PC-3 (cell line): ENCODE measurements at regions not wholly inside any gene's neighbourhood (a gene's known extent, or its start where the extent isn't known, plus 50 kb on each side); places are given as distances from the start of the nearest gene placed in this dataset.
"Not testable (repeated sequence)": the region's sequence is repeated elsewhere in the genome, so short reads cannot be mapped to it uniquely, and the experiment has no call there.

ENCODE experiments used
- ATAC-seq: fragments of 200-7000 bp; cut with Tn5 transposase; 2 replicates; pipeline ENCODE4 v1.9.1; 2020; ENCODE audit warnings: mild to moderate bottlenecking, moderate library complexity
- BruUV-seq: library from RNA; stranded (reverse); fragments of 400-500 nt; replicated peaks from 2 replicates; lab custom pipeline; 2021; lab: Mats Ljungman, UMichigan
- CTCF ChIA-PET: fragments of 300-600 bp; sonication (Branson Sonifier 250); formaldehyde crosslinking; loops from one replicate; lab custom pipeline; 2022; ENCODE audit warnings: antibody characterized with exemption; lab: Charles Lee
- POLR2A ChIA-PET: fragments of 300-600 bp; sonication (Branson Sonifier 250); formaldehyde crosslinking; loops from one replicate; lab custom pipeline; 2022; ENCODE audit warnings: antibody characterized with exemption; ENCODE audit not compliant: unreplicated experiment; lab: Charles Lee
- DNase-seq: peaks from one replicate; pipeline ENCODE4 v3.0.0-alpha.2; 2015
- H2AFZ ChIP-seq: fragments of 300-600 bp; sonication (generic); 2 replicates; pipeline ENCODE4 v1.6.0; 2016; ENCODE audit warnings: antibody characterized with exemption, low read length
- H3F3A ChIP-seq: fragments of 300-600 bp; sonication (generic); one replicate; pipeline ENCODE4 v1.6.0; 2017; ENCODE audit warnings: antibody characterized with exemption, low read length, control low read depth, mild to moderate bottlenecking; ENCODE audit not compliant: unreplicated experiment
- H3K27ac ChIP-seq: fragments of 300-600 bp; sonication (generic); 2 replicates; pipeline ENCODE4 v1.5.1; 2016; ENCODE audit warnings: mild to moderate bottlenecking, low read length
- H3K27me3 ChIP-seq: fragments of 300-600 bp; sonication (generic); 2 replicates; pipeline ENCODE4 v1.6.1; 2016; ENCODE audit warnings: low read length, mixed read lengths
- H3K36me3 ChIP-seq: fragments of 300-600 bp; sonication (generic); 2 replicates; pipeline ENCODE4 v1.6.1; 2016; ENCODE audit warnings: low read depth, mixed run types, low read length, mixed read lengths
- H3K4me1 ChIP-seq: fragments of 300-600 bp; sonication (generic); 2 replicates; pipeline ENCODE4 v1.5.1; 2016; ENCODE audit warnings: low read length; ENCODE audit not compliant: insufficient read depth
- H3K4me2 ChIP-seq: fragments of 300-600 bp; sonication (generic); 2 replicates; pipeline ENCODE4 v1.6.0; 2016; ENCODE audit warnings: low read length
- H3K4me3 ChIP-seq: fragments of 300-600 bp; sonication (generic); 2 replicates; pipeline ENCODE4 v1.5.1; 2016; ENCODE audit warnings: mild to moderate bottlenecking, low read length, mixed read lengths
- H3K79me2 ChIP-seq: fragments of 300-600 bp; sonication (generic); 2 replicates; pipeline ENCODE4 v1.6.1; 2017; ENCODE audit warnings: low read length, mixed read lengths
- H3K9ac ChIP-seq: fragments of 300-600 bp; sonication (generic); 2 replicates; pipeline ENCODE4 v1.6.0; 2016; ENCODE audit warnings: mild to moderate bottlenecking, low read length
- H3K9me2 ChIP-seq: fragments of 300-600 bp; sonication (generic); replicated peaks from 2 replicates; pipeline ENCODE4 v1.6.1; 2016; ENCODE audit warnings: mixed run types, low read length, mixed read lengths
- H3K9me3 ChIP-seq: fragments of 300-600 bp; sonication (generic); 2 replicates; pipeline ENCODE4 v1.6.1; 2016; ENCODE audit warnings: low read length, mixed read lengths
- H4K20me1 ChIP-seq: fragments of 300-600 bp; sonication (generic); 2 replicates; pipeline ENCODE4 v1.6.1; 2016; ENCODE audit warnings: low read length, mixed read lengths
- EZH2 ChIP-seq: fragments of 300-600 bp; sonication (generic); IDR thresholded peaks from one replicate; pipeline ENCODE4 v1.6.1; 2017; ENCODE audit warnings: antibody characterized with exemption, mild to moderate bottlenecking, low read length; ENCODE audit not compliant: unreplicated experiment
- EZH2phosphoT487 ChIP-seq: fragments of 300-600 bp; sonication (generic); IDR thresholded peaks from 2 replicates; pipeline ENCODE4 v1.6.1; 2018; ENCODE audit warnings: mild to moderate bottlenecking, antibody characterized with exemption, low read length, borderline replicate concordance
- intact Hi-C: fragments of 100-400 bp; cut with micrococcal nuclease; formaldehyde crosslinking; loops from 2 replicates; pipeline ENCODE4 v1.9.0; 2023
- TF ChIP-seq, protein P1 (sequence below): fragments of 300-600 bp; sonication (generic); conservative IDR thresholded peaks from 2 replicates; pipeline ENCODE4 v1.5.1; 2017; ENCODE audit warnings: antibody characterized with exemption, low read depth, mild to moderate bottlenecking, low read length

DNA sequence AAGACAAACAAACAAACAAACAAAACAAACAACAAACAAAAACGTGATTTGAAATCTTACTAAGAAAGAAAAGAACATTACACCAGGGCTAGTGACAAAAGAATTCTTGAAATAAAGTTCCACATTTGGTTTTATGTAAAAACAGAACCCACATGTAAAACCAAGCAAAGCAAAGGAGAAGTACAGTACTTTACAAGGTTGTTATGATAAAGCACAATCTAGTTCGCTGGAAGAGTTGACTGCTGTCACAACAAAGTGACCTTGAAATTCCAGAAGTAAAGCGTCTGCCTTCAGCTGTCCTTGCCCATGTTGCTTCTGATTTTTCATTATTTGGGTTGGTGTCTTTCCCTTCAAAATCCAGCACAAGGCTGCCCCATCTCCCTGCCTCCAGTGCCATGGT is 94.8 kb upstream of the CYRIA start:
- H2AFZ ChIP-seq: no peak overlapping the region
- H3K4me3 ChIP-seq: no peak overlapping the region
- intact Hi-C loops: loop anchor here (10.0 kb wide), 1 partner anchor 544 kb away; no protein-coding TSS in a partner anchor
- ChIA-PET CTCF (no interaction called here), POLR2A (no interaction called here)
- H3F3A ChIP-seq: no peaks in the 10 kb centered on the region
- no peaks in the 10 kb centered on the region for H3K9me3 ChIP-seq
- BruUV-seq: no TSS peak
- no peak for DNase-seq
- no peaks in the 10 kb centered on the region for H3K79me2 ChIP-seq
- H3K9me2 ChIP-seq: no peaks in the 10 kb centered on the region
- H3K27ac ChIP-seq: no peak overlapping the region
- no peak overlapping the region for H3K9ac ChIP-seq
- ATAC-seq: no peak
- H3K36me3 ChIP-seq: no peaks in the 10 kb centered on the region
- peaks cover 21% of the 10 kb centered on the region for H3K27me3 ChIP-seq
- H3K4me1 ChIP-seq: no peaks in the 10 kb centered on the region
- H3K4me2 ChIP-seq: no peak overlapping the region
- no peaks in the 10 kb centered on the region for H4K20me1 ChIP-seq
- TF ChIP-seq EZH2 (no peak), EZH2phosphoT487 (no peak)
- TF ChIP-seq, protein P1, sequence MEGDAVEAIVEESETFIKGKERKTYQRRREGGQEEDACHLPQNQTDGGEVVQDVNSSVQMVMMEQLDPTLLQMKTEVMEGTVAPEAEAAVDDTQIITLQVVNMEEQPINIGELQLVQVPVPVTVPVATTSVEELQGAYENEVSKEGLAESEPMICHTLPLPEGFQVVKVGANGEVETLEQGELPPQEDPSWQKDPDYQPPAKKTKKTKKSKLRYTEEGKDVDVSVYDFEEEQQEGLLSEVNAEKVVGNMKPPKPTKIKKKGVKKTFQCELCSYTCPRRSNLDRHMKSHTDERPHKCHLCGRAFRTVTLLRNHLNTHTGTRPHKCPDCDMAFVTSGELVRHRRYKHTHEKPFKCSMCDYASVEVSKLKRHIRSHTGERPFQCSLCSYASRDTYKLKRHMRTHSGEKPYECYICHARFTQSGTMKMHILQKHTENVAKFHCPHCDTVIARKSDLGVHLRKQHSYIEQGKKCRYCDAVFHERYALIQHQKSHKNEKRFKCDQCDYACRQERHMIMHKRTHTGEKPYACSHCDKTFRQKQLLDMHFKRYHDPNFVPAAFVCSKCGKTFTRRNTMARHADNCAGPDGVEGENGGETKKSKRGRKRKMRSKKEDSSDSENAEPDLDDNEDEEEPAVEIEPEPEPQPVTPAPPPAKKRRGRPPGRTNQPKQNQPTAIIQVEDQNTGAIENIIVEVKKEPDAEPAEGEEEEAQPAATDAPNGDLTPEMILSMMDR: no peak

DNA sequence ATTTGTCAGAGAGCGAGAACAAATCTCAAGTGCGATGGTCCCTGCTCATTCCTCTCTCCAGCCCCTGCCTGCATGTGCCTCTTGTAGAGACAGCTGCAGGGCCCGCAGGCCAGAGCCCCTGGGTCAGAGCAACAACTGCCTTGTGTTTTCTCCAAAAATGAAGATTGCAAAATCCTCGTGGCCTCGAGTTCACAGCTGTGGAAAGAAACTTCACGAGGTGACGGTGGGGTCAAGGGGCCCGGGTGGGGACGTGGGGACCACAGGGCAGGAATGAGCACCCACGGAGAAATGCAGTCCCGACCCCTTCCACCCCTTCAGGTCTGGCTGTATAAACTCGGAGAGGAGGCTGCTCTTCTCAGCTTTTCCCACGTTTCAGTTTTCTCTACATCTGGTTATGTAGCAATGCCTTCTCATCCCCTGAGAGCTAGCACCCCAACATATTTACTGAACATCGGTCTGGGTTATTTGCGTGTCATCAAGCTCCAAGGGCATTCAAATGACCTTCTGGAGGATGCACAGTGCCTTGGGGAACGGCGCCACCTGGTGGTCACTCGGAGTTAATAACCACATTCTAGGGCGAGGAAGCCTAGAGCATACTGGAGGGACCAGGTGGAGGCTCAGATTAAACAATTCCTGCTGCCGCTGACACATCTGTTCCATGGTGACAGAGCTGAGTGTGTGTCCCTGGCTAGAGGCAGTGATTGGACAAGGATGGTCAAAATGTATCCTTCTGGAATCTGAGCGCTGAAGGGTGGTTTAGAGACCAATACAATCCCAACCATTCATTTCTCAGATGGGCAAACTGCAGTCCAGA is 91.4 kb upstream of the CYRIA start:
- no peak for TF ChIP-seq EZH2
- TF ChIP-seq, protein P1: peak; percentile 91
- peak; percentile 62 for DNase-seq
- Histone ChIP-seq H3F3A (no peaks in the 10 kb centered on the region), H4K20me1 (no peaks in the 10 kb centered on the region), H3K4me3 (no peak overlapping the region), H3K36me3 (no peaks in the 10 kb centered on the region), H3K27me3 (peaks cover 21% of the 10 kb centered on the region), H3K9ac (no peak overlapping the region), H2AFZ (no peak overlapping the region), H3K79me2 (no peaks in the 10 kb centered on the region), H3K4me1 (no peaks in the 10 kb centered on the region), H3K9me3 (no peaks in the 10 kb centered on the region), H3K27ac (no peak overlapping the region), H3K4me2 (no peak overlapping the region), H3K9me2 (no peaks in the 10 kb centered on the region)
- ChIA-PET CTCF (no interaction called here), POLR2A (no interaction called here)
- intact Hi-C loops: loop anchor here (2.0 to 5.0 kb wide), 2 partner anchors 145 to 1120 kb away; no protein-coding TSS in a partner anchor
- peak; percentile 57 for ATAC-seq
- no TSS peak for BruUV-seq

DNA sequence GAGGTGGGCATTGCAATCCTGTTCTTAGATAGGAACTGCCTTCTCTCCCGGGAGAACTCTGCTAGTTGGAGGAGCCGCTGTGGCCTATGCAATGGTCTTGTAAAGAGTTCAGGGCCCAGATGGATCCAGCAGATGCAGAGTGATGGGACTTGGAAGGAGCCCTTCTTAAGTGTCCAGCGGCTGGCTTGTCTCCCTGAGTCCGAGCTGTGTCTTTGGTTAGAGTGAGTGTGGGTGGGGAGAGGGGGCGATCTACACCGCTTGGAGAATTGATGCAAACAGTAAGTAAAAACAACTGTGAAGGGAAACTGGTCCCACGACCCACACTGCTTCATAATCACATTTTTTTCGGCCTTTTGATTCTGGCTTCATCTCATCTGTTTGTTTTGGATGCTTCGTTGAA is 89.8 kb upstream of the CYRIA start:
- ChIA-PET POLR2A (no interaction called here), CTCF (no interaction called here)
- Histone ChIP-seq H2AFZ (no peak overlapping the region), H3K36me3 (no peaks in the 10 kb centered on the region), H3F3A (no peaks in the 10 kb centered on the region), H3K27ac (no peak overlapping the region), H3K9ac (no peak overlapping the region), H4K20me1 (no peaks in the 10 kb centered on the region), H3K9me2 (no peaks in the 10 kb centered on the region), H3K4me1 (no peaks in the 10 kb centered on the region), H3K27me3 (peaks cover 16% of the 10 kb centered on the region), H3K4me3 (no peak overlapping the region), H3K79me2 (no peaks in the 10 kb centered on the region), H3K4me2 (no peak overlapping the region), H3K9me3 (no peaks in the 10 kb centered on the region)
- ATAC-seq (no peak), DNase-seq (no peak)
- no TSS peak for BruUV-seq
- no peak for TF ChIP-seq EZH2
- TF ChIP-seq, protein P1: no peak
- no peak for TF ChIP-seq EZH2phosphoT487
- intact Hi-C loops: loop anchor here (5.0 kb wide), 1 partner anchor 143 kb away; no protein-coding TSS in a partner anchor

DNA sequence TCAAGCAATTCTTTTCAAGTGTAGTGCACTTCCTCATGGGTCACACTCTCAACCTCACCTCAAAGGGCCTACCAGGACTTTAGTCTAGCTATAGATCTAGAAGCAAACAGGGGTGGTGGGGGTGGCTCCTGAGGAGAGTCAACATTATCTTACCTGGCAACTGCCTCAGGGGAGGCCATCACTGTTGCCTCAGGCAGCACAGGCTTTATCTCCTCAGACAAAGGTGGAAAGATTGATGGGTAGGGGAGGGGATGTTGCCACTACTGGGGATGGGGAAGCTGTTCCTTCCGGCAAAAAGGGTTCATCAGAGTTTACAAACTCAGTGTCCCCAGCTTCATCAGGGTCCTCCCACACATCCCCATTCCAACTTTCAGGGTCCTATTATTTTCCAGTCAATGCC is 87.4 kb upstream of the CYRIA start:
- H3K4me2 ChIP-seq, H3F3A ChIP-seq, H3K4me1 ChIP-seq, H3K79me2 ChIP-seq, BruUV-seq, H3K27ac ChIP-seq, intact Hi-C loops, POLR2A ChIA-PET, H3K9me2 ChIP-seq, H3K4me3 ChIP-seq, H3K9ac ChIP-seq, H4K20me1 ChIP-seq, ATAC-seq, CTCF ChIA-PET, H2AFZ ChIP-seq, DNase-seq, H3K9me3 ChIP-seq, H3K36me3 ChIP-seq: not testable (repeated sequence)
- H3K27me3 ChIP-seq: peaks cover 11% of the 10 kb centered on the region
